GM19324 (cell line): ENCODE measurements at regions not wholly inside any gene's neighbourhood (a gene's known extent, or its start where the extent isn't known, plus 50 kb on each side); places are given as distances from the start of the nearest gene placed in this dataset.

ENCODE experiments used
- ATAC-seq: cut with Tn5 transposase; IDR thresholded peaks from one replicate; pipeline ENCODE4 v1.9.1; 2021; ENCODE audit warnings: mild to moderate bottlenecking, moderate library complexity; ENCODE audit not compliant: unreplicated experiment, low FRiP score

DNA sequence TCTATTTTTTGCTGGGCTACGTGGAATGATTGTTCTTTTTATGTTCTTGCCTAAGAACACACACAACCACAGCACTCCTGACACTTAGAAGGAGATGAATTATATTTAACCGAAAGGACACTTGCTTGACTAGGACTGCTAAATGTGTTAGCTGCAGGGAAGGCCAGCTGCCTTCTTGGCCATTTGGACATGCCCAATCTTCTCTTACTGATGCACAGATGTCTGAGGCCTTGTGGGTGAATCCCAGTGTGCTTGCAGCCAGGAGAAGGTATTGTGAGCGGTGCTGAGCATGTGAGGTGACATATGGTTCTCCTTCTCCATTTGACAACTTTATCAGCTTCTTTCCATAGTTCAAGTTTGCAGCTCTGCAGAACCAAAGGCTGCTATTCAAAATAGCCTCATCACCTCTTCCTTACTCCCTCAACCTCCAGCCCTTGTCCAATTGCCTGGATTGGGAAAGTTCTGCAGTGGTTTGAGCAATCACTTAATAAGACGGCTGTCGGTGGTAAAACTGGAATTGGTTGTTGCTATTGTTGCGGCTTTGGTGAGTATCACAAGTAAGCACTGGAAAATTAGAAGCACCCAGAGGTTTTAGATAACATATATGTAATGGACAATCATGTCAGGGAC, 1113.3 kb downstream of the TSN start:
- ATAC-seq: no peak

DNA sequence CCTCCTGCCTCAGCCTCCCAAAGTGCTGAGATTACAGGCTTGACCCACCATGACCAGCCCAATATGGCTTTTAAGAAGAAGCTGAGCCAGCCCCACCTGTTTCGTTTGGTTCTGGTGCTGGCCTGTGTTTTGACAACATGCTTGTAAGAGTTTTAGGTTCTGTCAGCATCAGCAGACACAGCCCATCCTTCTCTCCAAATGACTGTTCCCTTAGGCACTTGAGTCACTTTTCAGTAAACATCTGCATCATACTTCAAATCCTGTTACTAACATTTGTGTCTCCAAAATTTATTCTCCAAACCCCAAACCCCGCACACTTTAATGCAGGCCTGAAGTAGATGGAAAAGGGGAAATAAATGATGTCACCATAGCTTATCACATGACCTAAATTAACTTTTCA, 1118.5 kb downstream of the TSN start:
- no peak for ATAC-seq

DNA sequence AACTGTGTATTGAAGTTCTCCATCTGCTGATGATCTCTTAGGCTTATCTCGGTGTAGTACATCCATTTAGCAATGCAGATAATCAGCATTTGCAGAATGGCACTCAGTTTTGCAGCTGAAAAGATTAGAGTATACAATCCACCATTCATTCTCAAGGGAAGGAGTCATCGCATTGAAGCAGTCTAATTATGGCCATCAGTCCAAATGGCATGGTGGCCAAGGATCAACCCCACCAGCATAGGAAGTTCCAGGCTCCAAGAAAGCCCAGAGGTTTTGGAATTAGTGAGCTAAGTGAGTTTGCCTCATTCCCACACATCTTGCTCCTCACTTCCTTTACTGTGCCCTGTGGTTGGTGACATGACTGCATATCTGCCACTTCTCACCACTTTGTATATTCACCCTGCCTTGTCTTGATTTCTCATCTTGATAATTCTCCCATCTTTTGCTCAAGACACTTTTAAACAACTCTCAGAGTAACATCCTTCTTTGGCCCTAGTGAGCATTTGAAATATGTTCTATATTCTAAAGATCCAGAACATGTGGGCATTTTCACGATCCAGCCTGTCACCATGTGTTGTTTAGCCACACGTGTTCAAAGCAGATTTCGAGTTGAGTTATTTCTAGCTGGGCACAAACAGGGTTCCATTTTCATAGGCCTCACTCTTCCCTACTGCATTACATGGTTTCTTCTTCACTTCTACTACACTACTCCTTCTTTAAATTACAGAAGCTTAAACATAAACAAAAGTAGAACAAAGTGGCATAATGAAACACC, 1119.8 kb downstream of the TSN start:
- no peak for ATAC-seq

DNA sequence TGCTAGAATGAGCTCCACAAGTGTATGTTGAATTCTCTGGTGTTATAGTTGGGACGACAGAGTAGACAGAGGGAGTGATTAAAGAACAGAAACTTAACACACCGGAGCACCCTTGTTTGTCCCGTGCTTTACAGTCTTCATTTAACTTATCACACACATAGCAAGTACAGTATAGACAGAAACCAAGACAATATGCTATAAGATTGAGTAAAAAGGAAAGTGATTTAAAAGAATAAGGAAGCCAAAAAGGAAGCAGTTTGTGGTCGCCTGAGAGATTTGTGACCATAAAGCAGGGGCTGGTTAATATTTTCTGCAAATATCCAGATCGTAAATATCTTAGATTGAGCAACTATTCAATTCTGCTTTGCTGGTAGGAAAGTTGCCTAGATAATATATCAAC, 1128.4 kb downstream of the TSN start:
- ATAC-seq: no peak

DNA sequence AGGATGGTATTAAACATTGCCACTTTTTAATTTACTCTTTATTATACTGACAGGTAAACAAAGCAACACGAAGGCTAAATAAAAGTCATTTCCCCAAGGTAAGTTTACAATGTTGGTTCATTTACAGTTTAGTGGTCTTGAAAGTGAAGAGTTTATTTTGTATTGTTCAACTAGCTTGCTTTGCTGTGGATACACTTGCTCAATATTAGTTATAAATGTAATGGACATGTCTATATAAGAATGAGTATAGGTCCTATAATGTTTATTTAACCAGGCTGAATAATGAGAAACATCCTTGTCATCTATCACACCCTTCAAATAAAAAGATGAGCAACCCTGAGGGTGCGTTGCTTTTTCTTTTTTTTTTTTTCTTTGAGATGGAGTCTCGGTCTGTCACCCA, 1129.4 kb downstream of the TSN start:
- ATAC-seq: no peak

DNA sequence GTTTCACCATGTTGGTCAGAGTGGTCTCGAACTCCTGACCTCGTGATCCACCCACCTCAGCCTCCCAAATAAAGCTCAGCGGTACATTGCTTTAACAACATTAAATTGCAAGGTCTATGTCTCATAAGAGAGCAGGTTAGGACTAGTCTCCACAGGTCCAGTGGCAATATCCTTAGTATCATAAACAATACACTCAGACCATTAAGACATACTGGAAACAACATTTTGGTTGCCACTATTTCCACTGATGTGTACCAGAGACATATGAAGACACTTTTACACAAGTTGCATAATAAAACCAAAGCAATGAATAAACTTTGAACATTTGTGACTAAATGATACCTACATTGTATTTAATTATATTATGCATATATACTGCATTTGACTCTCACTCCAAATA, 1130.0 kb downstream of the TSN start:
- ATAC-seq: no peak

DNA sequence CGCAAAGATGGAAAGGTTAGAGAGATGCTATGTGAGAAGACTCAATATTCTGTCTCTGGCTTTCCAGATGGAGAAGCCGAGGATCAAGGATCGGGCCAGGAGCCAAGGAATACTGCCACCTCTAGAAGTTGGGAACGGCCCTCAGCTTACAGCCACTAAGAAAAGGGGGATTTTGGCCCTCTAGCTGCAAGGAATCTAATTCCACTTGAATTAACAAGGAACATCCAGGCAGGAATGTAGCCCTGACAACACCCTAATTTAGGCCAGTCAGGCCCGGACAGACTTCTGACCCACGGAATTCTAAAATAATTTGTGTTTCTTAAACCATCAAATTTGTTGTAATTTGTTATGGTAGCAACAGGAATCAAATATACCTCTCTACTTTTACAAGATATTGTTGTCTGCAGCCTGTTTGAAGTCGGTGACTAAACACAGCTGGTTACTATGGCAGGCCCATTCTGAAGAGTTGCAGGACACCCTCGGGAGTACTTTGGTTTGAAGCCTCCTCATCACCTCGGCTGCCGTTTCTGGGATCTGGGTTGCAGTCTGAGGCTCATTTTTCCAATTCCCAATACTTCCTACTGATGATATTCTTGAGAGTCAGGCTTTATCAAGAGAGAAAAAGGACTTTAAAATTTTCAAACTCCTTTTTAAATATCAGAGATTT, 1131.2 kb downstream of the TSN start:
- no peak for ATAC-seq

DNA sequence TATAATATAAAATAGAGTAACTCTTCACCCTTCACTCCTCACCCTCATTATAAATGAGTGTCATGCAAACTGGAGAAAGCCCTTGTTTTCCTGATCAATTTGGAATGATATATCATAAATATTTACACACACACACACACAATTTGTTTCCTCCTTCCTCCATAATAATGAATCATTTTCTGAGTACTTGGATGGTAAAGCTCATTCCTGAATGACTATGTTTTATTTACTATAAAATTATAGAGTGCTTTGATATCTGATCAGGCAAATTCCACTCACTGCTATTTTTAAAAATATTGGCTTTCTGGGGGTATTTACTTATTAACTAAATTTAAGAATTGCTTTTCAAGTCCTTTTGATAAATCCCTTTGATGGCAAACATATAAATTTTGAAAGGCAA, 1125.5 kb upstream of the CNTNAP5 start:
- ATAC-seq: no peak

DNA sequence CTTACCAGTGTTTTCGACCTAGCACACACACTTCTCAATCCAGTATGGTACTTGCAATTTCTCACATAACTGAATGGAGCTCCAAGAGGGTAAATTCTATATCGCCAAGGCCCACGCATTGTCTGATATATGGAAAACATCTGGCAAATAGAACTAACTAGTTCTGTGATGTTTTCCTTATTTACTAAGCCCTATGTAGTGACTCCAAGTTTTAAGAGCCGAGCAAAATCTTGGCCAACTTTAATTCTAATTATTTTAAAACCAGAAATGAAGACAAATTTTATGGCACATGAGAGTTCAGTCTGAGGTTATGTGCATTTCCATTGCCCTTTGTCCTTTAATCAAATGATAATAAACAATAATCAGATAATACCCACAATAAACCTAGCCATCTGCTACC, 1119.7 kb upstream of the CNTNAP5 start:
- ATAC-seq: no peak

DNA sequence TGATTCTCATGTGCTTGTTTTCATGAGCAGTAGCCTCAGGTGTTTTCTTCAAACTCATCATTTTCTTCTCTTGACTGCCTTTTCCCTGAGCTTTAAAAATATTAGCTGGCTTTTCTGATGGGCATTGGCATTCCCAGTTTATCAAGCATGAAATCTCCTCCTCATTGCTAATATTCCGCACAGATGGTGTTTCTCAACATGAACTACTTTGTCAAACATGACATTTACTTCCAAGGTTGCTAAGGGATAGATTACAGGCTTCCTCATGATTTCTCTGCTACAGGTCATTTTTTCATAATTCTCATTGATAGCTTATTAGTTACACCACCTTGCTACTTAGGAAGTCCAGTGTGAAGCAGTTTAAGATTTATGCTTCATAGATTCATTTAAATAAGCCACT, 1116.9 kb upstream of the CNTNAP5 start:
- no peak for ATAC-seq

DNA sequence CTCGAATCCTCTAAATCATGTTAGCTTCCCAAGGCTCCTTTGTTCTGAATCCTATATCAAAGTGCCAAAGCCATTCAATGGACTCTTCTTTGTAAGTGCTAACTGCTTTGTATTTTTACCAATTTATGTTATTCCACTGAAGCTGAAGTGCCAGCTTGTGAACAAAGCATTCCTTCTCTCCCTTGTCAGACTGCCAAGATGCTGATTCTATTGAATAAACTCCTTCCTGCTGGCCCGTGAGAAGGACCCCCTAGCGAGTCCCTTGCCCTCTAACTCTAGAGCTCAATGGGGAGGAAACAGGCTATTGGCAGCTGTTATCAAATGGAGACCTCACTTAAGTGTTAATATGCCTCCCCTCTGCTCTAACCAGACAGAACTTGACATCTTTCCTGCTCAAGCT, 1097.9 kb upstream of the CNTNAP5 start:
- ATAC-seq: no peak

DNA sequence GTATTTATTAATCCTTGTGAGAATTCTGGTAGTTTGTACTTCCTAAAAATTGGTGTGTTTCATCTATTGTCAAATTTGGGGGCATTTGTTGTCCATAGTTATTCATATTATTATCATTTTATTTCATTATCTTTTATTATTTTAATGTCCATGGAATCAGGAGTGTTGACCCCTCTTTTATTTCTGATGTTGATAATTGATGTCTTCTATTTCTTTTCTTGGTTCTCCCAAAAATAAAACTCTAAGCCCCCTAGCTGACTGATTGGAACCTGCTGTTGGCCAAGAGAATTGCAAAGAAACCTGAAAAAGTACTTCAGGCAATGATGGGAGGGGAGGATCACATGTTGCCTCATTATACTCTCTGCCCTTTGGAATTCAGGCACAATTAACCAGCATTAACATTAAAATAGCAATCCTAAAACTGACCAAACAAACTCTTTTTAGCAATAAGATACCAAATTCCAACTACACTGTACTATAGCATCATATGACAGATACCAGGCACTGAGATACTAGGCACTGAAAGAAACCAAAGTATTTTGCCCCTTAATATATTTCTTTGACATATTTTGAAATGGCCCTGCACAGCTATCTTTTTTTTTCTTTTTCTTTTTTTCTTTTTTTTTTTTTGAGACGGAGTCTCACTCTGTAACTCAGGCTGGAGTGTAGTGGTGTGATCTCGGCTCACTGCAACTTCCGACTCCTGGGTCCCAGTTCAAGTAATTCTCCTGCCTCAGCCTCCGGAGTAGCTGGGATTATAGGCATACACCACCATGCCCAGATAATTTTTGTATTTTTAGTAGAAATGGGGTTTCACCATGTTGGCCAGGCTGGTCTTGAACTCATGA, 1097.2 kb upstream of the CNTNAP5 start:
- no peak for ATAC-seq

DNA sequence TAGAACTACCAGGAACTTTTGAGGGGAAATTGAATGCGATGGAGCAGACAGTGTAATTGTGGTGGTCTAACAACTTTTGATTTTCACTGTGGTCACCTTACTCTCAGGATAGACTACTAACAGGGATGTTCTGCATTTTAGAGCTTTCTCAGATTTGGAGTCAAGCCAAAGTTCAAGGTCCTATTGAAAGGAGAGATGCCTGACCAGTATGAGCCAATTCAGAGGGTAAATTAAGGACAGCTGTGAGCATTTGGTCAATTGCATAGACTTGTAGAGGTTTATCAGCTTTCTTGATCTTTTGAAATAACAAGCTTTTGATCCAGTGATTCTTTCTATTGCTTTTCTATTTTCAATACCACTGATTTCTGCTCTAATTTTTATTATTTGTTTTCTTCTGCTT, 1095.7 kb upstream of the CNTNAP5 start:
- no peak for ATAC-seq

DNA sequence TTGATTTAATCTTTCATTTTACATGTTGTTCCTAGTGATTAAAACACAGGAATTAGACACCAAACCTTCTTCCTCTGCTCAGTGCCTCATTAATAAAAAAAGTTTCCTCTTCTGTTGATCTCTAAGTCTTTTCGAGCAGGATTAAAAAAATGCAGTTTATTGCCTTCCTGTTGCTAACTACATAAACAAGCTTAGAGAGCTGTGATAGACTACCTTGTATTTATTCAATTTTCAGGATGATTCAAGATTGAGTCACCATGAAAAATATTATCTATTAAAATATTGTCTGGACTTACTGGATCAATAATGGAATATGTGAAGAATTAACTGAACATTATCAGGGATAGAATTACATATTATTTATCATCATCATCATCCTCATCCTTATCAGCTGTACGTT, 1089.6 kb upstream of the CNTNAP5 start:
- no peak for ATAC-seq

DNA sequence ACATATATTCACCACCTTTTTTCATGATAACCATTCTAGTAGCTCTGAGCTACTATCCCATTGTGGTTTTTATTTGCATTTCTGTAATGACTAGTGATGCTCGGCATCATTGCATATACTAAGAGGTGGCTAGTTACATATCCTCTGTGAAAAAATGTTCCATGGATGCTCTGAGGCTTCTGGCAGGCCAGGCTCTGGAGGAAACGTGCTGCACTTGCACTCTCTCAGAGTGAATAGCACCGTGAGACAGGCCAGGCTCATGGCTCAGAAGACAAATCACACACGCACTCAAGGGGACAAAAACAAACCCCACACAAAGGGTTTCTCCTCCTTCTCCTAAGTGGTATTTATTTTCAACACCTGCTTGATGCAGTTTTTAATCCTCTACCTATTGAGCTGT, 1085.3 kb upstream of the CNTNAP5 start:
- ATAC-seq: no peak

DNA sequence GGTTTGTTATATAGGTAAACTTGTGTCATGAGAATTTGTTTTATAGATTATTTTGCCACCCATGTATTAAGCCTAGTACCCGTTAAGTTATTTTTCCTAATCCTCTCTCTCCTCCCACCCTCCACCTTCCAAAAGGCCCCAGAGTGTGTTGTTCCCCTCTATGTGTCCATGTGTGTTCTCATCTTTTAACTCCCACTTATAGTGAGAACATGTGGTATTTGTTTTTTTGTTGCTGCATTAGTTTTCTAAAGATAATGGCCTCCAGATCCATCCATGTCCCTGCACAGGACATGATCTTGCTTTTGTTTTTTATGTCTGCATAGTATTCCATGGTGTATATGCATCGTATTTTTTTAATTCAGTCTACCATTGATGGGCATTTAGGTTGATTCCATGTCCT, 1075.6 kb upstream of the CNTNAP5 start:
- ATAC-seq: no peak

DNA sequence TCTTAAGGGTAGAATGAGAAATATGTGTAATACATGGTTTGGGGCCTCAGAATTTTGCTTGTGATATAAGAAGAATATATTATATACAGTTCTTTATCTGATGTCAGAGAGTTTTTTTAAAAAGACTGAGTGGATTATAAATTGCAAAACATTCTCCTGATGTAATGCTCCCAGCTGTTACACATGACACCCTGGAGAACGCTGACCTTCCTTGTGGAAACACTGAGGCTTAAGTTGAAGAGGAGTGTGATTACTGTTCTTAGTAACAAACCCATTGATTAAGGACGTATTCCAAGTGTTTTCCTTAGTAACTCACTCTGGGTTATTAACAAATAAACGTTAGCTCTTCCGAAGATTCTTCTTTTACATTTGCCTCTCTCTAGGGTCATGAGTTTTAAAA, 1069.3 kb upstream of the CNTNAP5 start:
- no peak for ATAC-seq

DNA sequence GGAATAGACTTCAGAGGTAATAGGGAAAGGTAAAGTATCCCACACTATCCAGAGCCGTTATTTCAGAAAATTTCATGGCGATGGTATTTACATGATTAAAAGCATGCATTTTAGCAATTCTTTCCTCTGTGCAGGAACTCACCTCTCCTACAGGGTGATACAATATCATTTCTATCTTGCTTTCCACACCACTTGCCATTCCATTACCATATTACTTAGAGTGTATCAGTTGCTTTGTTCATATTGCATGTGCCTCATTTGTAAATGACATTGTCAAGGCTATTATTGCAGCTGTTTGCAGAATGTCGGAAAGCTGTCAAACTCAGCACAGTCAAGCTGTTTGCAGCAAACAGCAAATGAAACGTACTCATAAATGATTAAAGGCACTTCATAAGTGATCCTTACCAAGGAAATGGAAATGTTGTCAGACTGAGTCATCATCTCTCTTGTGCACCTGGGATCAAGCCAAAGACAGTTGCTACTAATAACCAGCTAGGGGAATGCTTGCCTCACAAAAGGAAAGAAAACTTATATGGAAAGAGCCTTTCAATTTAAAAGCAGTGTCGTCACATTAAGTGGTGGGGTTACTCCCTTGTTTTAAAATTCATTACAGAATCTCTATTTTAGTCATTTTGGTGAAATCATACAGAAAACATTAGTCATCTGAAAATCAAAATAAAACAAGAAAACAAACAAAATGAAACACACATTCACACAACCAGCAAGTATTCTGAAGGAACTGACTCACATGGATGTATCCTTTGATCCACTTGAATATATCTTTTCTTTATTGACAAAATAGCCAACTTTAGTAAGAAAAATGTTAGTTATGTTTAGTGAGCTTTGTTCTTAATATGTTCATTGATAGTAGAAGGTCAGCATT, 1064.1 kb upstream of the CNTNAP5 start:
- no peak for ATAC-seq

DNA sequence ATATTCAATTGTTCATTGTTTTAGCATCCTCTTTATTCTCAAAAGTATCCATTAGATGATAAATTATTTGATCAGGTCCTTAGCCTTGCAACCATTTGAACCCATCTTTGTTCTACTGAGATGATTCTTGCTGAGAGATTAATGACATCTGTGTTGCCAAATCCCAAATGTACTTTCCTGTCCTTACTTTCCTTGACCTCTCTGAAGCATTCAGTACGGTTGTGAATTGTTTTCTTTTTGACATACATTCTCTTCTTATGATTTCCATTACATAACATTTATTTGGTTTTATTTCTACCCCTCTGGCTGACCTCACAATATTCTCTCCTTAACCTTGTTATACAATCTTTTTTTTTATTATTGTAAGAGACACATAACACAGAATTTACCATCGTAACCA, 1058.6 kb upstream of the CNTNAP5 start:
- ATAC-seq: no peak

DNA sequence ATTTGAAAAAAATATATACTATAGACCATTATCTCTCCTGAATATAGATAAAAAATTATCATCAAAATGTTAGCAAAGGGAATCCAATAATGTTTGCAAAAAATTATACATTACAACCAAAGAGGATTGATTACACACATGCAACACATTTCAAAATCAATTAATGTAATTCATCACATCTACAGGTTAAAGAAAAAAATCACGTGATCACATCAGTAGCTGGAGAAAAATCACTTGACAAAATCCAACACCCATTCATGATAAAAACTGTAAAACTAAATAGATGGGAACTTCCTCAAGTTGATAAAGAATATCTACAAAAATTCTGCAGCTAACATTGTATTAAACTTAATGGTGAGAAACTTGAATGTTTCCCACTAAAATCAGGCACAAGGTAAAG, 1047.5 kb upstream of the CNTNAP5 start:
- ATAC-seq: no peak
